ENCODE measurements at regions not wholly inside any gene's neighbourhood (a gene's known extent, or its start where the extent isn't known, plus 50 kb on each side); places are given as distances from the start of the nearest gene placed in this dataset.
"Not testable (repeated sequence)": the region's sequence is repeated elsewhere in the genome, so short reads cannot be mapped to it uniquely, and the experiment has no call there.

DNA sequence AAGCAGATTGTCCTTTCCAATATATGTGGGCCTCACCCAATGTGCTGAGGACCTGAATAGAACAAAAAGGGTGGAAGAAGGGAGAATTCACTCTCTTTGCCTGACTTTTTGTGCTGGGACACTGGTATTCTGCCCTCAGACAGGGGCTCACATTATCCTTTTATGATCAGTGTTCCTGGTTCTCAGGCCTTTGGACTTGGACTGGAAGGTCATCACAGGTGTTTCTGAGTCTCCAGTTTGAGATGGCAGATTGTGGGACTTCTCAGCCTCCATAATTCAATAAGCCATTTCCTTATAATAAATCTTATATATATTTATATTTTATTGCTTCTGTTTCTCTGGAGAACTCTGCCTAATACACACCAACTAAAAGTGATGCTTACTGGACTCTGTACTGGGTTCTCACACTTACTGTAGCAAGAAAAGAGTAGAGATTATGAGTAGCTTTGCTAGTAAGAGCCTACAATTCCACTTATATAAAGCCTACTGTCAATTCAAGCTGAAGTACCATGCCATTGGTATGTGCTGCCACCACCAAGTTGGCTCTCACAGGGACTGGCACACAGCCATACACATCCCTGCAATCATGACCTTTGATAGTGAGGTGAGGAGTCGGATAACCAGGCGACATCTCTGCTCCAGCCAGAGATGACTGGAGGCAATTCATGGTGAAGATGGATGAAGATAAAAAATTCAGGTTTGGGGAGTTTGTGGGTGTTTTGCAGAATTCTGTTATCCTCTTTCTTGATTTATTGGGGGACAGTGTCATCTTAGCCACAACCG is 130.7 kb upstream of the NR3C1 start:
- no peak for DNase-seq (ENCODE audit: low read depth in 2 of 2)

DNA sequence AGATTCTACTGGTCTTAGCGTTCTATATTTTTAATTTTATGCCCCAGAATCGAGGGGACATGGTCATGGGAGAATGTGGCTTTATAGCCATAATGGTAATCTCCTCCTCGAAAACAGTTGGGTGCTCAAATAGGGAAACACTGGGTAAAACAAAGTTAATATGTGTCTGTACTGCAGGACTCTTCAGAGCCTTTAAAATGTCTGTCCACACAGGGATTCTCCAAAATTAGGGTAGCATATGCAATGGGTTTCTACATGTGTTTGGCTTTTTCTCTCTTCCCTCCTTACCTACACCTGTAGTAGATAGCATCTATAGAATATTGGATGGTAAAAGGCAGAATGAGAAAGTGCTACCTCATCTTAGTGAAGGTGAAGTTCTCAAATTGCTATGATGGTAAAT is 130.0 kb upstream of the NR3C1 start:
- DNase-seq (ENCODE audit: low read depth in 2 of 2) = no peak

DNA sequence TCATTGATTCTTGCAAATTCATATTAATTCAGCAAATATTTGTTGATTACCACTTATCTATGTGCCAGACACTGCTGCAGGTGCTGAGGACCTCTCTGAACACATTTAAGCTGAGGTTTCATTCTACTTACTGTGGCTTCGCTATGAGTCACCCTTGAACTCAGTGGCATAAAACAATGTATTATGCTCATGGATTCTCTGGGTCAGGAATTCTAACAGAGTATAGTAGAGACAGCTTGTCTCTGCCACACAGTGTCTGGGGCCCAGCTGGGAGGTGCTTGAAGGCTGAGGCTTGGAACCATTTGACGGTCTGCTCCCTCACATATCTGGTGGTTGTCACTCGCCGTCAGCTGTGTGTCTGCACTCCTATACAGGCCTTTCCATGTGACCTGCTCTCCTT is 124.3 kb upstream of the NR3C1 start:
- DNase-seq (ENCODE audit: low read depth in 2 of 2) = no peak

DNA sequence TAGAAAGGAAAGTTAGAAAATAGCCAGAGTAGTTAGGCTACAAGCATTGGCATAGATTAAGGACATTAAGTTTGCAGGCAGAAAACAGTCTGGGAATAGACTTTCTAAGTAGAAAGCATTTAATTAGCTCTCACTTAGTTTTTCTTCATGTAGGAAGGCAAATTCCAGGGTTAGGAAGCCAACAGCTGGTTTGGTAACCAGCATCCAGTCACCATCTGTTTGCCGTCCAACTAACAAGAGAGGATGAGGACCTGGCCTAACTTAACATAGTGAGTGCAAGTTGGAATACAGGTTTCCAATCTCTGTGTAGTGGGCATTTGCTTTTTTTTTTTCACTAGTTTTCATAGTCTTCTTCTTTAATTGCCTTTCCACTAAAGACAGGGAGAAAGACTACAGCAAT is 121.7 kb upstream of the NR3C1 start:
- no peak for DNase-seq (ENCODE audit: low read depth in 2 of 2)

DNA sequence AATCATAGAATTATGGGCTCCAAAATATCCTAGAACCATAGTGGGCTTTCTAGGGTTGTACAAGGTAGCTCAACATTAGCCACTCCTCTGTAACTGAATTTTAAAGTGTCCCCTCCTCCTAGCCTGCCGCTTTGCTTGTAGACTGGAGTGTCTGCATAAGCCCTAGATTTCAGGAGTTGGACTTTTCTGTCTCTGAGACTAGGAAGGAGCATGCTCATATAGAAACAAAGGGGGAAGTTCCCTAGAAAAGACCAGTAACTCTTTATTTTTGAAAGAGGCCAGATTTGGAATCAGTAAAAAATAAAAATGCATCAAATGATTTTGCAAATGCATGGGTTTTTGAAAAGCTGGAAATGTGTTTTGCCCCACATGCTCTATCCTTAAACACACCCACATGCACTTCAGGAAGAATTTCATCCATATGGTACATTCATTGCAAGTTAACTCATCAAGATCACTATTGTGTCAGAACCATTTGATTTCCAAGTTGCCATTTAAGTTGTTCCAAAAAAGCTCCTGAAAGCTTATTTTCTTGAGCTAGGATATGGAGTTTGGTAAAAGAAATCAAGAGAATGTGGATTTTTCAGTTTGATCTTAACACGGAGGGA is 121.0 kb upstream of the NR3C1 start:
- no peak for DNase-seq (ENCODE audit: low read depth in 2 of 2)

DNA sequence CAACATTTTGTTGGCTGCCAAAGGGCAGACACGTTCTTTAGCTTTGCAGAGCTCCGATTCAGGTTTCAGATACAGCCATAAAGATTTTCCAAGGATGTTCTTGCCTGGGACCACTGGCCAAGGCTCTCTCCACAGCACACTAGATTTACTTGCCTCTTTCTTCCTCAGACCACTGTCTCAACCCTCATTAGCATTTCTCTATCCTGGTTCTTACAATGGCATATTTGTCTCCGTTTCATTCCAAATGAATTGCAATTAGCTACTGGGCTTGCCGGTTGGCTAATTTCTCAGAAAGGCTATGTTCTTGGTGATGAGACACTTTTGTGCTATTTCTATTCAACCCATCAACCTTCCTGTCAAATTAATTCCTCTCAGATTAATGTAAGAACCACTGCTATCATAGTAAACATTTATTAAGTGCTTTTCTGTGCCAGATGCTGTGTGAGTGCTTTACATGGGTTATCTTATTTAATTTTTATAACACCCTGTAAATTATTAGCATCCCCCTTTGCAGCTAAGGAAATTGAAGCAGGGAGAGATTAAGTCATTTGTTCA is 118.4 kb upstream of the NR3C1 start:
- DNase-seq (ENCODE audit: low read depth in 2 of 2) = no peak

DNA sequence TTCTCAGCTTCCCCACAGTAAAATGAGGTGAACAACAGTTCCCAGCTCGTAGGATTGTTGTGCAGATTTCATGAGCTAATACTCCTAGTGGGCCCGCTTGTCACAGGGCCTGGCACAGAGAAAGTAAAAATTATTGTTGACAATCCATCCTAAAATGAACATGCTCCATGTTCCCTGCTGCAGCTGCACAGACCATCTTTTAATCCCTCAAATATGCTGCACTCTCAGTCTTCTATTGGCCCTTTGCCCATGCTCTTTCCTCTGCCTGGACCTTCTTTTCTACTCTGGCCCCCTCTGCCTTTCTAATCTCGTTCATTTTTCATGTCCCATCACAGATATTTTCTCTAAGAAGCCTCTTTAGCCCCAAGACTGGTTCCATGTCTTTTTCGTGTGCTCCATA is 117.7 kb upstream of the NR3C1 start:
- DNase-seq (ENCODE audit: low read depth in 2 of 2) = no peak

DNA sequence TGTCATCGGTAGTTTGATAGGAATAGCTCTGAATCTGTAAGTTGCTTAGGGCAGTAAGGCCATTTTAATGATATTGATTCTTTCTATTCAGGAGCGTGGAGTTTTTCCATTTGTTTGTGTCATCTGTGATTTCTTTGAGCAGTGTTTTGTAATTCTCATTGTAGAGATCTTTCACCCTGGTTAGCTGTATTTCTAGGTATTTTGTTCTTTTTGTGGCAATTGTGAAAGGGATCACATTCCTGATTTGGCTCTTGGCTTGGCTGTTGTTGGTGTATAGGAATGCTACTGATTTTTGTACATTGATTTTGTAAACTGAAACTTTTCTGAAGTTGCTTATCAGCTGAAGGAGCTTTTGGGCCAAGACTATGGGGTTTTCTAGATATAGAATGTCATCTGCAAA is 115.7 kb upstream of the NR3C1 start:
- DNase-seq (ENCODE audit: low read depth in 2 of 2) = not testable (repeated sequence)

DNA sequence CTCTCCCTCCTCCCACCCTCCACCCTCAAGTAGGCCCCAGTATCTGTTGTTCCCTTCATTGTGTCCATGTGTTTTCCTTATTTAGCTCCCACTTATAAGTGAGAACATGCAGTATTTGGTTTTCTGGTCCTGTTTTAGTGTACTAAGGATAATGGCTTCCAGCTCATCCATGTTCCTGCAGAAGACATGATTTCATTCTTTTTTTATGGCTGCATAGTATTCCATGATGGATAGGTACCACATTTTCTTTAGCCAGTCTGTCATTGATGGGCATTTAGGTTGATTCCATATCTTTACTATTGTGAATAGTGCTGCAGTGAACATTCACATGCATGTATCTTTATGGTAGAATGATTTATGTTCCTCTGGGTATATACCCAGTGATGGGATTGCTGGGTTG is 114.3 kb upstream of the NR3C1 start:
- DNase-seq (ENCODE audit: low read depth in 2 of 2) = not testable (repeated sequence)

DNA sequence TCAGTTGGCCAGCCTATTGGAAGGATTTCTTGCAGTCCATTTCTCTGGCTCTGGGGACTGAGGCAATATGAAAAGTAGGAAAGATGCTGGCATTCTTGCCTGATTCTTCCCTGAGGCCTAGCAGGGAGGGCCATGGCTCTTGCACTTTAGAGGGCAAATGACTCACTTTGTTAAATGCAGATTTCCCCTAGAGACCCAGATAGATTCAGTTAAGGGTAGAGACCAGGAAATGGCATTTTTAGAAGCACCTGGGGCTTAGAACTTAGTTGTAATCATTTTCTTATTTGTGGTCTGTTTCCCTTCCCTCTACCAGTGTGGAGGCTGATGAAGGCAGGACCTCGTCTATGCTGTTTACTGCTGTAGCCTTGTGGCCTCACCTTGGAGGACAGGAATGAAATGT is 112.8 kb upstream of the NR3C1 start:
- no peak for DNase-seq (ENCODE audit: low read depth in 2 of 2)

DNA sequence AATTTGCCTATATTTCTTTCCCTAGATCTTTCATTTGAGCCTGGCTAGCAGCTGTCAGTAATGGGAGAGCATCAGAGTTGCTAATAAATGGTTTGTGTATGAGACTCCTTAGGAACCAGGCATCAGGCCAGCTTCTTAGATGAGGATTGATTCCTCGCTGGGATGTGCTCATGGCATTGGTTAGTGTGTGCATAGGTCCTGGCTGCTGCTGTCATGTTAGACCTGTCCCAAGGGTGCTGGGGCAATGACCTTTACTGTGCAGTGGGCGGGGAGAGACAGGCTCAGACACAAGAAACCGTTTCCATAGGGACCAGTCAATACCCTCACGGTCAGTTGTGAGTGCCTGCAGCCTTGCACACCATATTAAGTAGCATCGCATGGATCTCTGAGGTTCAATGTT is 112.3 kb upstream of the NR3C1 start:
- DNase-seq (ENCODE audit: low read depth in 2 of 2) = no peak

DNA sequence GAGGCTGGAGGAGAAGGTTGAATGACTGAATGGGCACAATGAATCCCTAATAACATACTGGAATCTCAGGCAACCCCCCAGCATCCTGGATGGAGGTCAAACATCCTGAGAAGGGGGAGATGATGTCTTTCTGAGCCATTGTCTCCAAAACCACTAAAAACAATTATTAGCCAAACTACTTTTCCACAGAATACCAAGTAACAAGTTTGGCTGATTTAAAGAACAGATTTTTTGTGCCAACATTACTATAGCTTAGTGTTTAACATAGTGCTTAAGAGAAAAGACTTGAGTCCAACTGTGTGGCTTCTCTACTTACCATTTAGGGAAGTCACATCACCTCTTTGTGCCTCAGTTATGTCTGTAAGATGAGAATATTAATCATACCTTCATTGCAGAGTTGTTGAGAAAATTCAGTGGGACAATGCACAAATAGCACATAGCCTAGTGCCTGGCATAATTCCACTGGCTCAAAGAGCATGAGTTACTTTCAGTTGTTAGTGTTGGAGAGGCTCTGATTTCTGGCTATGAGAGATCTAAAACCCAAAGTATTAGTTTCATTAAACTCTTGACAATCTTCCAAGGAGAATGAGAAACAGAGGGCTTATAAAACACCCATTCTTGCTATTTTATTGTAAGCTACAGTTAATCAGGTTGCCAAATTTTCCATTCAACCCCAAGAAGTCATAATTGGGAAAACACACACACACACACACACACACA is 111.3 kb upstream of the NR3C1 start:
- DNase-seq (ENCODE audit: low read depth in 2 of 2) = no peak

DNA sequence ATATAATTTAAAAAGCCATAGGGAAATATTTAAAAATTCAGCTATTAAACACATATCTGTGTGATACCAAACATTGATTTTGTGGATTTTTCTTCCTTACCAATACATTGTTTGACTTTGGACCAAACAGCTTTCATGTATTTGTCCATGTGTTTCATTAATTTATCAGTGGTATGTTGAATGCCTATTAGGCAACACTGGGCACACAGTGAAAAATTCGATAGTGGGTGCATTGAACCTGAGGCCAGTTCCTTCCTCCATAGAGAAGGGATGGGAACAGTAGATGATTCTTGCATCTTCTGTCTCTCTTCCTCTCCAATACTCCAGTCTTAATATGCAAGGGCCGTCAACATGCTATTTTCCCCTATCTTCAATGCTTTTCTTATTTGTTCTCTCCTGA is 110.2 kb upstream of the NR3C1 start:
- no peak for DNase-seq (ENCODE audit: low read depth in 2 of 2)

DNA sequence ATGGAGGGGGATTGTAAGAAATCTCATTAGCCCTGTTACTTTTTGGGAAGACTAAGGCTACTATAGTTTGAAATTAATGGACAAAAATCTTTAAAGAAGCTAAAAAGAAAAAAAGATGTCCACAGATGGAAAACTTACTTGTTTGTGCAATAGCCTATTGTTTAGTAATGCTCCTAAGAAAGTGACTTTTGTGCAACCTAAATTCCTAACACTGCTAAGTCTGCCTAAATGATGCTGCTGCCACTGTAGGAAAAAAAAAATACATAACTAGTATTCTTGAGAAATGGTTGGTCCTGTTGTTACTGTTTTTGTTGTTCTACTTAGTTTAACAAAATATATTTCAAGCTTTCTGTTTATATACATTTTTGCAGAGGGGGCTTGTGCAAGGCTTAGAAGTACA is 108.2 kb upstream of the NR3C1 start:
- DNase-seq (ENCODE audit: low read depth in 2 of 2) = no peak

DNA sequence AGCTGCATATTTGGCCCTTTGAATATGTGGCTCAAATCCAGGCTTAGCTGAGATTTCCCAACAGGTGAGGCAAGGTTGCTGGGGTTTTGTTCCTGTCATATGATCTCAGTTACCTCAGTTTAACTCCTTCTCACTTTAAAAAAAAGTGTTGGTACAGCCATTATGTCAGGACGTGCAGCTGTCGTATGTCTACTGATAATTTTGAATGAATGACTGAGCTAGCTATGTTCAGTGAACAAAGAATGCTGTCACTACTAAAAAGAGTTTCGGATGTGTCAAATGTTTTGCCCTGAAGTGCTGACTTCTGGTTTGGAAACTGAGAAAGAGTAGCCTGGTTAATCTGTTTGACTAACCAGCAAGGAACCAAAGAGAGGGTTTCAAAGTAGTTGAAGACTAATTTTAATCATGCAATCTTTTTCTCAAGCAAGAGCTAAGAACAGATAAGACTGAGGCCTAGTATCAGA is 106.3 kb upstream of the NR3C1 start:
- no peak for DNase-seq (ENCODE audit: low read depth in 2 of 2)

DNA sequence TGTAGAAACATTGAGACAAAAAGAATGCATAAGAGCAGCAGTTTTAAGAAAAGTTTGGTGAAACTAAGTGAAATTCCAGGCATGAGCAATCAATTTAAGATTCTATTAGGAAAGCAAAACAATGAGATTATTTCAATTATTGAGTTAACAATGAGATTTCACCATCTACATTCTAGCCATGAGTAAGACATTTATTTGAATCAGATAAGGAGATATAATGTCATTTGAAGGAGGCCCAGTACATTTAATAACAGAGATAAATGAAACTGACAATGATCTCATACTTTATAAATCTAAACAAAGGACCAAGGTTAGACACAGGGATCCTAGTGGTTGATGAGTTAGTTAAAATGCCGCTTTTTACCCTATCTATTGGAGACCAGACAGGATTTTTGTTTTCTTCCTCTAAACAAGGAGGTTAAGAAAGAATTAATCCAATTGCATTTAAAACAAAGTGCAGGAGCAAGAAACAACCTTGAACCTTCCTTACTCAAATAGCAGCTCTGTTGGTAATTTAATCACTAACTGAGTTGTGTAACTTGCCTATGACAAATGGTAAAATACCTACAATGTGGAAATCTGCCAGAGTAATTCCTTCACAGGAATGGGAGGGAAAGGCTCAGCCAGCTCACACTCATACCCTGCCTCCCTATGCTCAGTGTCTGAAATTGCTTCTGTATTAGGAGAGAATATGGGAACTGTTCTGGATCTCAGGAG is 103.5 kb upstream of the NR3C1 start:
- DNase-seq (ENCODE audit: low read depth in 2 of 2) = no peak

DNA sequence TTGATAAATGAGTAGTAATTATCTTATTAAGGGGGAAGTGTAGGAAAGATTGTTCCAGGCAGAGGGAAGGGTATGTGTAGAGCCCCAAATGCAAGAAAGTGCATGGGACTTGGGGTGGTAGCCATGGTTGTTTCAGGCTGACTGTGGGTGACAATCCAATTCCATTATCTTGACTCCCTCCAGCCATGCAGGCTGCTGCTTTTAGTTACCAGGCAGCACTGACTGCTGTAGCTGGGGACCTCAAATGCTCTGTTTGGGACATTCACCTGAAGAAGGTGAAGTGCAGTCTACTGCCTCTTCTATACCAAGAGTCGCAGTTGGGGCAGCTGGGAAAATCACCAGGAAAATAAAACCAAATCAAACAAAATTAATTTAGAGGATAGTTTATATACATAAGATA is 102.4 kb upstream of the NR3C1 start:
- DNase-seq (ENCODE audit: low read depth in 2 of 2) = no peak

DNA sequence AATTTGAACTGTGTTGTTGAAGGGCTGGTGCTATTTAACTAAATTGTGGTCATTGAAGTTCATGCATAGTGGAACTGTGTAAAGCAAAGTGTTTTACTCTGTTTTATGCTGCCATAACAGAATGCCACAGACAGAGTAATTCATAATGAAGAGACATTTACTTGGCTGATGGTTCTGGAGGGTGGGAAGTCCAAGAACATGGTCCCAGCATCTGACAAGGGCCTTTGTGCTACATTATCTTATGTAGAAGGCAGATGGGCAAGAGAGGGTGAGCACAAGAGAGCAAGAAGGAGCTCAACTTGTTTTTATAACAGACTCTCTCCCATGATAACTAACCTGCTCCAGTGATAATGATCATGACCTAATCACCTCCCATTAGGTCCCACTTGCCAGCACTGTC is 101.9 kb upstream of the NR3C1 start:
- DNase-seq (ENCODE audit: low read depth in 2 of 2) = no peak

DNA sequence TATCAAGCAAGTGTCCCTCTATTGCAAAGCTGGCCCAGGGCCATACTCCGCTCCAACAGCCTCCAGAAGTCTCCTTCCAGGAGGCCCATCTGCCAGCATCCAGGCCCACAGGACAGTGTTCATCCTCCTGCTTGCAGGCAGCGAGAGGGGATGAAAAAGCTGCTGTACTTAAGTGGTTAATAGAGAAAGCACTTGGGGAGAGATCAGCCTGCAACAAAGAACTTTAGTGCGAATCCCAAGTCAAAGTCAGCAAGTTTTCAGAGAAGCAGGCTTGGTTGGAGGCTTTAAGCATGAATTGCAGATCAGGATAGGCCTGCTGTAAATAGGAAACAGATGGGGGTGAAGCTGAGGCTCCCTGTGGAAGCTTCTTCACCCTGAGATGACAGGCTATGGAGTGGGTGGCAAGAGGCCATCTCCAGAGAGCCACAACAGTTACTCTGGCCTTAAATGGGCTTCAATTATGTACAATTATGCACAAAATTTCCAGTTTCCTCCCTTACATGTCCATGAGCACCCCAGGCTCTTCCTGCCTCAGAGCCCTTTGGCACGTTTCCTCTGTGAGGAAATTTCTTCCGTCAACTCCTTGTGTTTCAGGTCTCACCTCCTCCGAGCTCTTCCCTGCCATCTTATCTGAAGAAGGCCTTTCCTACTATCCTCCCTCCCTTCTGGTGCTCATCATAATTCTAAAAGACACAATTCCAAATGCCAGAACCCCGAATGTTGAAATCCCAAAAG is 98.0 kb upstream of the NR3C1 start:
- DNase-seq (ENCODE audit: low read depth in 2 of 2) = no peak

DNA sequence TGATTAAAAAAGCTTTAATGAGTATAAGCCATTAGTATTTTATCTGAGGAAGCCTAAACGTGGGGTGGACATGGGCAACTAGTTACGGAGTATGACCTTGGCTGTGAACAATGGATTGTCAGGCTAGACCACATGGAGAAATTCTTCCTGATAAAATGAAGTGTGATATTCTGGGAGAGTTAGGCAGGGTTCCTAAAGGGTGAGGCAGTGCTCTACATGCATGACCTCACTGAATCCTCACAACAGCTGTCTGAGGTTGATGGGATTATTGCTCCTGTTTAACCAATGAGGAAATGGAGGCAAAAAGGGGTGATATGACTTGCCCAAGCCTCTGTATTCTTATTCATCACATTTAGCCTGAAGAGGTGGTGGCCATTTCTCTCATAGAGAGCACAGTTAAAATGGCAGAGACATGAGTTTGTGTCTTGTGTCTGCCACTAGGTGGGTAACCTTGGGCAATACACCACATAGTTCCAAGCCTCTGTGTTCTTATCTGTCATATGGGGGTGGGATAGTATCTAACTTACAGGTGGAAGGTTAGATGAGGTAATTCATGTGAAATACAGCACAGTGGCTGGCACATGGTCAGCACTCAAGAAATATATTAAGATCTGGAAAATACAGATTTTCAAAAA is 96.1 kb upstream of the NR3C1 start:
- no peak for DNase-seq (ENCODE audit: low read depth in 2 of 2)

DNA sequence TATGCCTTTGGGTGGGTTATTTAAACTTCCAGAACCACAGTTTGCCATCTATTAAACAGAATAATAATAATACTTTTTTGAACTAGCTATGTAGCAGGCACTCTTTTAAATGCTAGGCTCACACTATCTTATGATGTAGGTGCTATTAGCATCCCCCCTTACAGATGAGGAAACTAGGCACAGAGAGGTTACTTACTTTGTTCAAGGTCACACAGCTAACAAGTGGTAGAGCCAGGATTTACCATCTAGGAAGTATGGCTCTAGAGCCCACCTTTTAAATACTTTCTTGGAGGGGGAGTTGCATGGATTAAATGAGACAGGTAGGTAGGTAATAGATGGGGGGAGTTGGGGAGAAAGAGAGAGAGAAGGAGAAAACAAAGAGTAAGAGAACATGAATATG is 95.3 kb upstream of the NR3C1 start:
- DNase-seq (ENCODE audit: low read depth in 2 of 2) = no peak

Measured in stimulated activated CD4-positive, alpha-beta T cell treated with anti-CD3 and anti-CD28 coated beads, Interleukin-1b, Interleukin-23, amount 100 ng/mL, for 4 hours (primary cell).